GM12878 (cell line): ENCODE measurements at regions not wholly inside any gene's neighbourhood (a gene's known extent, or its start where the extent isn't known, plus 50 kb on each side); places are given as distances from the start of the nearest gene placed in this dataset.

Experiments
- FOS ChIP-seq: IDR thresholded peaks from 3 replicates; pipeline ENCODE4 v1.6.1; 2011; ENCODE audit warnings: borderline replicate concordance; ENCODE audit not compliant: insufficient read length; ENCODE audit errors: extremely low read depth
- MEF2B ChIP-seq: fragments of 450-650 bp; IDR thresholded peaks from 2 replicates; pipeline ENCODE4 v1.6.1; 2018; ENCODE audit warnings: mild to moderate bottlenecking, moderate library complexity; ENCODE audit not compliant: partially characterized antibody, poor library complexity, severe bottlenecking
- NBN ChIP-seq: fragments of 450-650 bp; IDR thresholded peaks from 2 replicates; pipeline ENCODE4 v1.6.1; 2016
- NFIC ChIP-seq: IDR thresholded peaks from 2 replicates; pipeline ENCODE4 v1.6.1; 2012; ENCODE audit warnings: low read depth, mild to moderate bottlenecking, inconsistent platforms, low read length, moderate library complexity
- NFXL1 ChIP-seq: fragments of 450-650 bp; IDR thresholded peaks from 2 replicates; pipeline ENCODE4 v1.6.1; 2017; ENCODE audit warnings: antibody characterized with exemption, mild to moderate bottlenecking, borderline replicate concordance
- NFYB ChIP-seq: IDR thresholded peaks from 2 replicates; pipeline ENCODE4 v1.6.1; 2011; ENCODE audit warnings: low read depth, mild to moderate bottlenecking, low read length, improper control_type of control experiment, moderate library complexity; ENCODE audit not compliant: insufficient read depth
- POU2F2 ChIP-seq: IDR thresholded peaks from 3 replicates; pipeline ENCODE4 v1.6.1; 2011; ENCODE audit warnings: low read depth, mild to moderate bottlenecking, low read length, borderline replicate concordance
- RB1 ChIP-seq: fragments of 450-650 bp; formaldehyde crosslinking; IDR thresholded peaks from 2 replicates; pipeline ENCODE4 v1.6.1; 2017; ENCODE audit warnings: mild to moderate bottlenecking, borderline replicate concordance
- ZSCAN29 ChIP-seq: fragments of 450-650 bp; IDR thresholded peaks from 2 replicates; pipeline ENCODE4 v1.6.1; 2017; ENCODE audit warnings: mild to moderate bottlenecking, moderate library complexity
- TF ChIP-seq, protein P1 (sequence below): fragments of 150-350 bp; IDR thresholded peaks from 2 replicates; pipeline ENCODE4 v1.6.1; 2016; ENCODE audit warnings: low read depth, low read length
- TF ChIP-seq, protein P2 (sequence below): fragments of 450-650 bp; IDR thresholded peaks from 2 replicates; pipeline ENCODE4 v1.6.1; 2018; ENCODE audit warnings: borderline replicate concordance, mild to moderate bottlenecking; ENCODE audit not compliant: partially characterized antibody
- TF ChIP-seq, protein P3 (sequence below): IDR thresholded peaks from 2 replicates; pipeline ENCODE4 v1.6.1; 2012; ENCODE audit warnings: low read depth, low read length, improper control_type of control experiment
- TF ChIP-seq, protein P4 (sequence below): fragments of 450-650 bp; formaldehyde crosslinking; IDR thresholded peaks from 2 replicates; pipeline ENCODE4 v1.4.0; 2022; ENCODE audit warnings: mild to moderate bottlenecking, moderate library complexity
- TF ChIP-seq, protein P5 (sequence below): IDR thresholded peaks from 2 replicates; pipeline ENCODE4 v1.6.1; 2011; ENCODE audit warnings: borderline replicate concordance, low read depth, mild to moderate bottlenecking, moderate library complexity, low read length; ENCODE audit not compliant: insufficient read depth, poor library complexity, severe bottlenecking

DNA sequence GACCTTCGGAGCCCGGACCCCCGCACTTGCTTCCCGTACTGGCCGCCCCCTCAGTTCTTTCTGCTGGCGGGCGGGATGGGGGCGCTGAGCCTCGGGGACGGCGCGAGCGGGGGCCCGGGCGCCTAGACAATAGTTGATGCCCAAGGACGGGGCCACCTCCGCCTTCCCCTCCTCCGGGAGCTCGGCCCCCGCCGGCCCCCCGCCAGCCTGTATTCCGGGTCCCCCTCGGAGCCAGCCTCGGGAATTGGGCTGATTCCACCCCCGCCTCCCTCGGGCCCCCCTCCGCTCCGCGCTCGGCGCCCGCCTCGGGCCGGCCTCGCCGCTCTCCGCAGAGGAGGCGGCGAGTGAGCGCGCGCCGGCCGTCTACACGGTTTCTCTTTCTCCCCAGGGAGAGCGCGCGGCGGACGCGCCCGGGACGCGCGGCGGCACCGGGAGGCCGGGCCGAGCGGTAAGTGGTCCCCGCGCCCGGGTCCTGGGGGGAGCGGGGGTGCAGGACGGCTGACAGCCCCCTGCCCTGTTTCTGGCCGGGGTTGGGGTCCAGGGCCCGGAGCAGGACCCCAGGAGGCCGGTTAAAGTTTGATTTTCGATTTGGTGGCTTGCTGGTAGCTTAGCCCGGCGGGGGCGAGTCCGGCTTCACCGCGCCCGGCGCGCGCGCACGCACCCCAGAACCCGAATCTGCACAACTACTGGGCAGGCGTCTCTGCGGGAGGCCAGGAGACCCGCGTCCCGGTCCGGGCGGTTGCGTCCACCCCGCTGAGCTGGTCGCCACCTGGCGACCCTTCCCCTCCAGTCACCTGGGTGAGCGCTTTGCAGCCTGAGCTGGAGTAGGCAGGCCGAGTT is 413.7 kb downstream of the PCNX1 start (continued):
- peak; percentile 9 for TF ChIP-seq MEF2B
- TF ChIP-seq, protein P1, sequence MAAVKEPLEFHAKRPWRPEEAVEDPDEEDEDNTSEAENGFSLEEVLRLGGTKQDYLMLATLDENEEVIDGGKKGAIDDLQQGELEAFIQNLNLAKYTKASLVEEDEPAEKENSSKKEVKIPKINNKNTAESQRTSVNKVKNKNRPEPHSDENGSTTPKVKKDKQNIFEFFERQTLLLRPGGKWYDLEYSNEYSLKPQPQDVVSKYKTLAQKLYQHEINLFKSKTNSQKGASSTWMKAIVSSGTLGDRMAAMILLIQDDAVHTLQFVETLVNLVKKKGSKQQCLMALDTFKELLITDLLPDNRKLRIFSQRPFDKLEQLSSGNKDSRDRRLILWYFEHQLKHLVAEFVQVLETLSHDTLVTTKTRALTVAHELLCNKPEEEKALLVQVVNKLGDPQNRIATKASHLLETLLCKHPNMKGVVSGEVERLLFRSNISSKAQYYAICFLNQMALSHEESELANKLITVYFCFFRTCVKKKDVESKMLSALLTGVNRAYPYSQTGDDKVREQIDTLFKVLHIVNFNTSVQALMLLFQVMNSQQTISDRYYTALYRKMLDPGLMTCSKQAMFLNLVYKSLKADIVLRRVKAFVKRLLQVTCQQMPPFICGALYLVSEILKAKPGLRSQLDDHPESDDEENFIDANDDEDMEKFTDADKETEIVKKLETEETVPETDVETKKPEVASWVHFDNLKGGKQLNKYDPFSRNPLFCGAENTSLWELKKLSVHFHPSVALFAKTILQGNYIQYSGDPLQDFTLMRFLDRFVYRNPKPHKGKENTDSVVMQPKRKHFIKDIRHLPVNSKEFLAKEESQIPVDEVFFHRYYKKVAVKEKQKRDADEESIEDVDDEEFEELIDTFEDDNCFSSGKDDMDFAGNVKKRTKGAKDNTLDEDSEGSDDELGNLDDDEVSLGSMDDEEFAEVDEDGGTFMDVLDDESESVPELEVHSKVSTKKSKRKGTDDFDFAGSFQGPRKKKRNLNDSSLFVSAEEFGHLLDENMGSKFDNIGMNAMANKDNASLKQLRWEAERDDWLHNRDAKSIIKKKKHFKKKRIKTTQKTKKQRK: no peak
- TF ChIP-seq NFIC: no peak
- TF ChIP-seq RB1: no peak; the same call in 1 of the 2 replicates
- no peak for TF ChIP-seq NFYB
- TF ChIP-seq NBN: no peak
- TF ChIP-seq, protein P2, sequence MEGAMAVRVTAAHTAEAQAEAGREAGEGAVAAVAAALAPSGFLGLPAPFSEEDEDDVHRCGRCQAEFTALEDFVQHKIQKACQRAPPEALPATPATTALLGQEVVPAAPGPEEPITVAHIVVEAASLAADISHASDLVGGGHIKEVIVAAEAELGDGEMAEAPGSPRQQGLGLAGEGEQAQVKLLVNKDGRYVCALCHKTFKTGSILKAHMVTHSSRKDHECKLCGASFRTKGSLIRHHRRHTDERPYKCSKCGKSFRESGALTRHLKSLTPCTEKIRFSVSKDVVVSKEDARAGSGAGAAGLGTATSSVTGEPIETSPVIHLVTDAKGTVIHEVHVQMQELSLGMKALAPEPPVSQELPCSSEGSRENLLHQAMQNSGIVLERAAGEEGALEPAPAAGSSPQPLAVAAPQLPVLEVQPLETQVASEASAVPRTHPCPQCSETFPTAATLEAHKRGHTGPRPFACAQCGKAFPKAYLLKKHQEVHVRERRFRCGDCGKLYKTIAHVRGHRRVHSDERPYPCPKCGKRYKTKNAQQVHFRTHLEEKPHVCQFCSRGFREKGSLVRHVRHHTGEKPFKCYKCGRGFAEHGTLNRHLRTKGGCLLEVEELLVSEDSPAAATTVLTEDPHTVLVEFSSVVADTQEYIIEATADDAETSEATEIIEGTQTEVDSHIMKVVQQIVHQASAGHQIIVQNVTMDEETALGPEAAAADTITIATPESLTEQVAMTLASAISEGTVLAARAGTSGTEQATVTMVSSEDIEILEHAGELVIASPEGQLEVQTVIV: no peak
- TF ChIP-seq, protein P3, sequence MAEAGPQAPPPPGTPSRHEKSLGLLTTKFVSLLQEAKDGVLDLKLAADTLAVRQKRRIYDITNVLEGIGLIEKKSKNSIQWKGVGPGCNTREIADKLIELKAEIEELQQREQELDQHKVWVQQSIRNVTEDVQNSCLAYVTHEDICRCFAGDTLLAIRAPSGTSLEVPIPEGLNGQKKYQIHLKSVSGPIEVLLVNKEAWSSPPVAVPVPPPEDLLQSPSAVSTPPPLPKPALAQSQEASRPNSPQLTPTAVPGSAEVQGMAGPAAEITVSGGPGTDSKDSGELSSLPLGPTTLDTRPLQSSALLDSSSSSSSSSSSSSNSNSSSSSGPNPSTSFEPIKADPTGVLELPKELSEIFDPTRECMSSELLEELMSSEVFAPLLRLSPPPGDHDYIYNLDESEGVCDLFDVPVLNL: no peak
- TF ChIP-seq, protein P4, sequence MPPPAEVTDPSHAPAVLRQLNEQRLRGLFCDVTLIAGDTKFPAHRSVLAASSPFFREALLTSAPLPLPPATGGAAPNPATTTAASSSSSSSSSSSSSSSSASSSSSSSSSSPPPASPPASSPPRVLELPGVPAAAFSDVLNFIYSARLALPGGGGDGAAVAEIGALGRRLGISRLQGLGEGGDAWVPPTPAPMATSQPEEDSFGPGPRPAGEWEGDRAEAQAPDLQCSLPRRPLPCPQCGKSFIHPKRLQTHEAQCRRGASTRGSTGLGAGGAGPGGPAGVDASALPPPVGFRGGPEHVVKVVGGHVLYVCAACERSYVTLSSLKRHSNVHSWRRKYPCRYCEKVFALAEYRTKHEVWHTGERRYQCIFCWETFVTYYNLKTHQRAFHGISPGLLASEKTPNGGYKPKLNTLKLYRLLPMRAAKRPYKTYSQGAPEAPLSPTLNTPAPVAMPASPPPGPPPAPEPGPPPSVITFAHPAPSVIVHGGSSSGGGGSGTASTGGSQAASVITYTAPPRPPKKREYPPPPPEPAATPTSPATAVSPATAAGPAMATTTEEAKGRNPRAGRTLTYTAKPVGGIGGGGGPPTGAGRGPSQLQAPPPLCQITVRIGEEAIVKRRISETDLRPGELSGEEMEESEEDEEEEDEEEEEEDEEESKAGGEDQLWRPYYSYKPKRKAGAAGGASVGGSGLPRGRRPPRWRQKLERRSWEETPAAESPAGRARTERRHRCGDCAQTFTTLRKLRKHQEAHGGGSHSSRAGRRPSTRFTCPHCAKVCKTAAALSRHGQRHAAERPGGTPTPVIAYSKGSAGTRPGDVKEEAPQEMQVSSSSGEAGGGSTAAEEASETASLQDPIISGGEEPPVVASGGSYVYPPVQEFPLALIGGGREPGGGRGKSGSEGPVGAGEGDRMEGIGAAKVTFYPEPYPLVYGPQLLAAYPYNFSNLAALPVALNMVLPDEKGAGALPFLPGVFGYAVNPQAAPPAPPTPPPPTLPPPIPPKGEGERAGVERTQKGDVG (CRISPR knock-in tag): no peak
- TF ChIP-seq POU2F2: 0 out of 3 replicates have a peak, but pooled peaks have one; percentile 7
- TF ChIP-seq NFXL1: no peak
- TF ChIP-seq, protein P5, sequence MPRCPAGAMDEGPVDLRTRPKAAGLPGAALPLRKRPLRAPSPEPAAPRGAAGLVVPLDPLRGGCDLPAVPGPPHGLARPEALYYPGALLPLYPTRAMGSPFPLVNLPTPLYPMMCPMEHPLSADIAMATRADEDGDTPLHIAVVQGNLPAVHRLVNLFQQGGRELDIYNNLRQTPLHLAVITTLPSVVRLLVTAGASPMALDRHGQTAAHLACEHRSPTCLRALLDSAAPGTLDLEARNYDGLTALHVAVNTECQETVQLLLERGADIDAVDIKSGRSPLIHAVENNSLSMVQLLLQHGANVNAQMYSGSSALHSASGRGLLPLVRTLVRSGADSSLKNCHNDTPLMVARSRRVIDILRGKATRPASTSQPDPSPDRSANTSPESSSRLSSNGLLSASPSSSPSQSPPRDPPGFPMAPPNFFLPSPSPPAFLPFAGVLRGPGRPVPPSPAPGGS: peak; percentile 46
- TF ChIP-seq ZSCAN29: peak; percentile 97
- TF ChIP-seq FOS: no peak
